Neuronal stem cell (in vitro differentiated cells): ENCODE measurements at regions not wholly inside any gene's neighbourhood (a gene's known extent, or its start where the extent isn't known, plus 50 kb on each side); places are given as distances from the start of the nearest gene placed in this dataset.

ENCODE experiments used
- DNase-seq: peaks from one replicate; pipeline ENCODE4 v3.0.0-alpha.2; 2013; ENCODE audit warnings: low spot score
- H2AFZ ChIP-seq: one replicate; pipeline ENCODE4 v1.6.1; 2013; ENCODE audit warnings: mild to moderate bottlenecking, low read length, inconsistent platforms
- H2AK5ac ChIP-seq: 2 replicates; pipeline ENCODE4 v1.6.1; 2013; ENCODE audit warnings: low read depth, mild to moderate bottlenecking, inconsistent platforms, low read length, moderate library complexity, mixed read lengths
- H2BK120ac ChIP-seq: 2 replicates; pipeline ENCODE4 v1.6.1; 2013; ENCODE audit warnings: low read depth, mild to moderate bottlenecking, inconsistent platforms, low read length, moderate library complexity, mixed read lengths
- H2BK12ac ChIP-seq: one replicate; pipeline ENCODE4 v1.6.1; 2013; ENCODE audit warnings: low read length, inconsistent platforms
- H2BK15ac ChIP-seq: 2 replicates; pipeline ENCODE4 v1.6.1; 2013; ENCODE audit warnings: mild to moderate bottlenecking, low read length, inconsistent platforms, mixed read lengths
- H2BK5ac ChIP-seq: one replicate; pipeline ENCODE4 v1.6.1; 2013; ENCODE audit warnings: inconsistent platforms, mild to moderate bottlenecking, low read length, moderate library complexity
- H3K14ac ChIP-seq: one replicate; pipeline ENCODE4 v1.6.1; 2013; ENCODE audit warnings: low read length, inconsistent platforms
- H3K18ac ChIP-seq: 2 replicates; pipeline ENCODE4 v1.6.1; 2013; ENCODE audit warnings: low read length, inconsistent platforms
- H3K23ac ChIP-seq: 2 replicates; pipeline ENCODE4 v1.6.1; 2013; ENCODE audit warnings: low read depth, mild to moderate bottlenecking, mixed read lengths, low read length, inconsistent platforms; ENCODE audit not compliant: poor library complexity
- H3K27ac ChIP-seq: replicated peaks from 3 replicates; pipeline ENCODE4 v1.5.1; 2013; ENCODE audit warnings: low read length, inconsistent platforms
- H3K27me3 ChIP-seq, 3 experiments: 2 replicates each; pipeline ENCODE4 v1.6.1; 2013; ENCODE audit warnings: low read length in 3 of 3, mild to moderate bottlenecking in 2 of 3, inconsistent platforms in 1 of 3, low read depth in 1 of 3, mixed read lengths in 1 of 3, moderate library complexity in 1 of 3; ENCODE audit not compliant: control insufficient read depth in 3 of 3, insufficient read depth in 3 of 3
- H3K36me3 ChIP-seq, 2 donors: replicated peaks in 1 of 2; 2 replicates each; pipeline ENCODE4 v1.6.1; 2013; ENCODE audit warnings: low read length in 2 of 2; ENCODE audit not compliant: control insufficient read depth in 2 of 2, insufficient read depth in 2 of 2
- H3K4ac ChIP-seq: 2 replicates; pipeline ENCODE4 v1.6.1; 2013; ENCODE audit warnings: inconsistent platforms, mild to moderate bottlenecking, low read length, moderate library complexity
- H3K4me1 ChIP-seq, 2 donors: 1 replicate in 1 of 2; 2 replicates in 1 of 2; pipeline ENCODE4 v1.6.1; 2013; ENCODE audit warnings: low read length in 2 of 2, low read depth in 1 of 2; ENCODE audit not compliant: control insufficient read depth in 2 of 2, insufficient read depth in 1 of 2
- H3K4me2 ChIP-seq: one replicate; pipeline ENCODE4 v1.6.1; 2013; ENCODE audit warnings: mild to moderate bottlenecking, low read length, inconsistent platforms; ENCODE audit not compliant: insufficient read depth, poor library complexity, severe bottlenecking
- H3K4me3 ChIP-seq, 2 donors: 2 replicates each; pipeline ENCODE4 v1.5.1; 2013; ENCODE audit warnings: low read length in 2 of 2, mild to moderate bottlenecking in 2 of 2, inconsistent platforms in 1 of 2, moderate library complexity in 1 of 2
- H3K79me1 ChIP-seq: one replicate; pipeline ENCODE4 v1.6.1; 2013; ENCODE audit warnings: low read depth, mild to moderate bottlenecking, inconsistent platforms, low read length, moderate library complexity
- H3K9ac ChIP-seq: one replicate; pipeline ENCODE4 v1.6.1; 2013; ENCODE audit warnings: mild to moderate bottlenecking, low read depth, low read length, inconsistent platforms; ENCODE audit not compliant: poor library complexity
- H3K9me3 ChIP-seq, 2 donors: replicated peaks in 1 of 2; 2 replicates each; pipeline versions ENCODE3 to v1.6.1; 2013; ENCODE audit warnings: low read length in 2 of 2, mild to moderate bottlenecking in 2 of 2, inconsistent platforms in 1 of 2, low read depth in 1 of 2, mixed read lengths in 1 of 2, moderate library complexity in 1 of 2; ENCODE audit not compliant: control insufficient read depth in 2 of 2, insufficient read depth in 1 of 2
- H4K8ac ChIP-seq: one replicate; pipeline ENCODE4 v1.6.1; 2013; ENCODE audit warnings: low read depth, mild to moderate bottlenecking, inconsistent platforms, low read length, moderate library complexity
- H4K91ac ChIP-seq: one replicate; pipeline ENCODE4 v1.6.1; 2013; ENCODE audit warnings: low read length, low read depth, mild to moderate bottlenecking, inconsistent platforms; ENCODE audit not compliant: poor library complexity
- WGBS, 2 donors: extraction: QIAGEN DNeasy Blood & Tissue Kit; methylation state at CpG; one replicate each; pipeline ENCODE4 v1.1.7; 2013; ENCODE audit warnings: missing lambda C conversion rate in 2 of 2, mixed read lengths in 1 of 2; ENCODE audit not compliant: insufficient read length in 2 of 2, insufficient replicate concordance in 1 of 2; ENCODE audit errors: extremely low coverage in 2 of 2; 5-methylcytosine and 5-hydroxymethylcytosine counted together

GRCh38 chr3:189529468-189529867, 101.7 kb upstream of the TP63 start:
- Histone ChIP-seq H3K14ac (no peak overlapping the region), H3K79me1 (no peaks in the 10 kb centered on the region), H3K4me1 (no peaks in the 10 kb centered on the region), H4K91ac (no peak overlapping the region), H2BK5ac (no peak overlapping the region), H3K27me3 (no peaks in the 10 kb centered on the region), H2BK120ac (no peak overlapping the region), H3K18ac (no peak overlapping the region), H3K36me3 (no peaks in the 10 kb centered on the region), H2BK15ac (no peak overlapping the region), H2BK12ac (no peak overlapping the region), H3K9me3 (no peaks in the 10 kb centered on the region), H3K27ac (no peak overlapping the region), H4K8ac (no peak overlapping the region), H3K23ac (no peak overlapping the region), H3K4me3 (no peak overlapping the region), H2AFZ (no peak overlapping the region), H2AK5ac (no peak overlapping the region), H3K4ac (no peak overlapping the region), H3K4me2 (no peak overlapping the region), H3K9ac (no peak overlapping the region)
- no CpG with 5 or more reads among the region's 1 CpG for WGBS, 2 donors
- no peak for DNase-seq

- no peaks in the 10 kb centered on the region for H3K4me1 ChIP-seq
- no peak overlapping the region for H3K9ac ChIP-seq
- no peak overlapping the region for H3K4me2 ChIP-seq
- no peak overlapping the region for H4K91ac ChIP-seq
- no peak overlapping the region for H3K18ac ChIP-seq
- no peak overlapping the region for H4K8ac ChIP-seq
- no peak overlapping the region for H2BK15ac ChIP-seq
- no peak overlapping the region for H3K14ac ChIP-seq
- no peak overlapping the region for H2AFZ ChIP-seq
- no peak overlapping the region for H3K23ac ChIP-seq
- no peak overlapping the region for H2BK5ac ChIP-seq
- no peak overlapping the region for H3K4ac ChIP-seq
- no peak overlapping the region for H2BK12ac ChIP-seq
- H3K9me3 ChIP-seq = no peaks in the 10 kb centered on the region
- H3K4me3 ChIP-seq = no peak overlapping the region
- H3K79me1 ChIP-seq = no peaks in the 10 kb centered on the region
- WGBS, 2 donors = no CpG with 5 or more reads among the region's 5 CpGs
- no peak overlapping the region for H2BK120ac ChIP-seq
- no peak for DNase-seq
- H3K27ac ChIP-seq = no peak overlapping the region
- no peaks in the 10 kb centered on the region for H3K27me3 ChIP-seq
- no peaks in the 10 kb centered on the region for H3K36me3 ChIP-seq
- no peak overlapping the region for H2AK5ac ChIP-seq
These were observed 101.2 kb upstream of the TP63 start for GRCh38 chr3:189529889-189530471.

GRCh38 chr3:189530822-189531221, 100.4 kb upstream of the TP63 start:
- H3K79me1 ChIP-seq = no peaks in the 10 kb centered on the region
- H3K27ac ChIP-seq = no peak overlapping the region
- H2AK5ac ChIP-seq = no peak overlapping the region
- no peak overlapping the region for H3K14ac ChIP-seq
- no peaks in the 10 kb centered on the region for H3K4me1 ChIP-seq
- H4K8ac ChIP-seq = no peak overlapping the region
- no peak overlapping the region for H2BK120ac ChIP-seq
- no peaks in the 10 kb centered on the region for H3K27me3 ChIP-seq
- no peak overlapping the region for H2BK12ac ChIP-seq
- no peak overlapping the region for H3K23ac ChIP-seq
- no peak overlapping the region for H4K91ac ChIP-seq
- no peak overlapping the region for H3K4ac ChIP-seq
- H3K9me3 ChIP-seq = no peaks in the 10 kb centered on the region
- H3K4me2 ChIP-seq = no peak overlapping the region
- no peak overlapping the region for H3K4me3 ChIP-seq
- no peak overlapping the region for H3K18ac ChIP-seq
- H3K9ac ChIP-seq = no peak overlapping the region
- WGBS, 2 donors = no CpG with 5 or more reads among the region's 4 CpGs
- H3K36me3 ChIP-seq = no peaks in the 10 kb centered on the region
- no peak for DNase-seq
- H2AFZ ChIP-seq = no peak overlapping the region
- no peak overlapping the region for H2BK15ac ChIP-seq
- H2BK5ac ChIP-seq = no peak overlapping the region

- Histone ChIP-seq H2AK5ac (no peak overlapping the region), H2BK12ac (no peak overlapping the region), H3K36me3 (no peaks in the 10 kb centered on the region), H3K9me3 (no peaks in the 10 kb centered on the region), H4K91ac (no peak overlapping the region), H3K79me1 (no peaks in the 10 kb centered on the region), H2BK120ac (no peak overlapping the region), H2AFZ (no peak overlapping the region), H3K4me3 (no peak overlapping the region), H2BK5ac (no peak overlapping the region), H3K27ac (no peak overlapping the region), H3K27me3 (no peaks in the 10 kb centered on the region), H2BK15ac (no peak overlapping the region), H3K18ac (no peak overlapping the region), H3K4ac (no peak overlapping the region), H3K14ac (no peak overlapping the region), H3K23ac (no peak overlapping the region), H3K4me1 (no peaks in the 10 kb centered on the region), H4K8ac (no peak overlapping the region), H3K9ac (no peak overlapping the region), H3K4me2 (no peak overlapping the region)
- DNase-seq = no peak
- no CpG with 5 or more reads among the region's 2 CpGs for WGBS, 2 donors
These were observed 99.9 kb upstream of the TP63 start for GRCh38 chr3:189531271-189531670.
